ENCODE measurements at regions not wholly inside any gene's neighbourhood (a gene's known extent, or its start where the extent isn't known, plus 50 kb on each side); places are given as distances from the start of the nearest gene placed in this dataset.

GRCh38 chr22:47630741-47631534 is 868.5 kb downstream of the TBC1D22A start:
- peaks cover 0 to 2% of the 10 kb centered on the region in 2 donors for H3K9me3 ChIP-seq
- H3K4me3 ChIP-seq, result no peak overlapping the region
- H3K27me3 ChIP-seq, result peaks cover 0 to 41% of the 10 kb centered on the region in 2 donors
- no peak for TF ChIP-seq CTCF (IDR thresholded peaks at IDR 0.05)
- intact Hi-C loops (cut with DNase I), result no loop called here
- no peaks in the 10 kb centered on the region for H3K36me3 ChIP-seq
- no peaks in the 10 kb centered on the region for H3K4me1 ChIP-seq
- DNase-seq (no peak), ATAC-seq (no peak)
- no peak overlapping the region for H3K27ac ChIP-seq

GRCh38 chr22:47629791-47630655 is 867.6 kb downstream of the TBC1D22A start:
- DNase-seq, result no peak

GRCh38 chr22:47629273-47629711 is 866.8 kb downstream of the TBC1D22A start:
- TF ChIP-seq CTCF (IDR thresholded peaks at IDR 0.05), result no peak
- H3K27ac ChIP-seq, result no peak overlapping the region
- H3K9me3 ChIP-seq, result no peaks in the 10 kb centered on the region
- intact Hi-C loops (cut with DNase I), result no loop called here
- ATAC-seq (no peak), DNase-seq (peak in 1 of 4 donors; percentile 37)
- H3K27me3 ChIP-seq, result peaks cover 0 to 47% of the 10 kb centered on the region in 2 donors
- H3K36me3 ChIP-seq, result no peaks in the 10 kb centered on the region
- H3K4me1 ChIP-seq, result no peaks in the 10 kb centered on the region
- no peak overlapping the region for H3K4me3 ChIP-seq

More at GRCh38 chr22:47629791-47630655, 867.6 kb downstream of the TBC1D22A start:
- peaks cover 0 to 47% of the 10 kb centered on the region in 2 donors for H3K27me3 ChIP-seq
- H3K4me1 ChIP-seq, result no peaks in the 10 kb centered on the region
- H3K36me3 ChIP-seq, result no peaks in the 10 kb centered on the region
- H3K4me3 ChIP-seq, result no peak overlapping the region
- H3K9me3 ChIP-seq, result peaks cover 0 to 2% of the 10 kb centered on the region in 2 donors
- no peak for TF ChIP-seq CTCF (IDR thresholded peaks at IDR 0.05)
- H3K27ac ChIP-seq, result no peak overlapping the region
- intact Hi-C loops (cut with DNase I), result no loop called here
- no peak for ATAC-seq

GRCh38 chr22:47628477-47629272 is 866.2 kb downstream of the TBC1D22A start:
- intact Hi-C loops (cut with DNase I), result no loop called here
- TF ChIP-seq CTCF (IDR thresholded peaks at IDR 0.05), result no peak
- no peak for DNase-seq
- H3K27ac ChIP-seq, result no peak overlapping the region
- no peaks in the 10 kb centered on the region for H3K9me3 ChIP-seq
- H3K4me1 ChIP-seq, result no peaks in the 10 kb centered on the region
- no peak for ATAC-seq
- H3K4me3 ChIP-seq, result no peak overlapping the region
- H3K36me3 ChIP-seq, result no peaks in the 10 kb centered on the region
- peaks cover 0 to 49% of the 10 kb centered on the region in 2 donors for H3K27me3 ChIP-seq

All from left lung (tissue), 4 donors.